Peyer's patch (tissue), 4 donors: ENCODE measurements at regions not wholly inside any gene's neighbourhood (a gene's known extent, or its start where the extent isn't known, plus 50 kb on each side); places are given as distances from the start of the nearest gene placed in this dataset.

Experiments
- POLR2A ChIP-seq, 2 donors: fragments of 450-650 bp; IDR thresholded peaks; one replicate each; pipeline ENCODE4 v1.5.1; 2017; ENCODE audit warnings: antibody characterized with exemption in 2 of 2, mild to moderate bottlenecking in 2 of 2, moderate library complexity in 2 of 2
- TF ChIP-seq, protein P1 (sequence below), 6 experiments: fragments of 450-650 bp in 4 of 6; fragments of 200-600 bp in 2 of 6; sonication (generic) in 1 of 6; IDR thresholded peaks; one replicate each; pipeline ENCODE4 v1.5.1; 2017 to 2019; ENCODE audit warnings: antibody characterized with exemption in 6 of 6, mild to moderate bottlenecking in 3 of 6, moderate library complexity in 1 of 6

DNA sequence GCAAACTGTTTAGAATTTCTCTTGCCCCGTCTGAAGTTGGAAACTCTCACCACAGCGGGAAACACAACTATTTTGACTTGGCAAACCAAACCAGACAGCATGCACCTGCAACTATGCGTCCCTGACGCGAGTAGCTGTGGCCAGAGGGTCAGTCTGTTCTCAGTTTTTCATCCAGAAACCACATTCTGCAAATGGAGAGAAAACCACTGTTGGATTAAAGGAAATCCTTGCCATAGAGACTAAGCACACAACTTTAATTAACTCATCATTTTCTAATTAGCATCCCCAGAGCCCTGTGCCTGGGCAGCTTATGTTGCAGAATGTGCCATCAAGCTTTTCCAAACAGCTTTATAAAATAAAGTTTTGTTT is 415.7 kb upstream of the TCF4 start:
- TF ChIP-seq POLR2A (IDR thresholded peaks at IDR 0.05) = no peak
- TF ChIP-seq, protein P1, sequence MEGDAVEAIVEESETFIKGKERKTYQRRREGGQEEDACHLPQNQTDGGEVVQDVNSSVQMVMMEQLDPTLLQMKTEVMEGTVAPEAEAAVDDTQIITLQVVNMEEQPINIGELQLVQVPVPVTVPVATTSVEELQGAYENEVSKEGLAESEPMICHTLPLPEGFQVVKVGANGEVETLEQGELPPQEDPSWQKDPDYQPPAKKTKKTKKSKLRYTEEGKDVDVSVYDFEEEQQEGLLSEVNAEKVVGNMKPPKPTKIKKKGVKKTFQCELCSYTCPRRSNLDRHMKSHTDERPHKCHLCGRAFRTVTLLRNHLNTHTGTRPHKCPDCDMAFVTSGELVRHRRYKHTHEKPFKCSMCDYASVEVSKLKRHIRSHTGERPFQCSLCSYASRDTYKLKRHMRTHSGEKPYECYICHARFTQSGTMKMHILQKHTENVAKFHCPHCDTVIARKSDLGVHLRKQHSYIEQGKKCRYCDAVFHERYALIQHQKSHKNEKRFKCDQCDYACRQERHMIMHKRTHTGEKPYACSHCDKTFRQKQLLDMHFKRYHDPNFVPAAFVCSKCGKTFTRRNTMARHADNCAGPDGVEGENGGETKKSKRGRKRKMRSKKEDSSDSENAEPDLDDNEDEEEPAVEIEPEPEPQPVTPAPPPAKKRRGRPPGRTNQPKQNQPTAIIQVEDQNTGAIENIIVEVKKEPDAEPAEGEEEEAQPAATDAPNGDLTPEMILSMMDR (IDR thresholded peaks at IDR 0.05) = no peak
